Inferior parietal cortex (tissue), 1 donor: ENCODE measurements at regions not wholly inside any gene's neighbourhood (a gene's known extent, or its start where the extent isn't known, plus 50 kb on each side); places are given as distances from the start of the nearest gene placed in this dataset.
"Not testable (repeated sequence)": the region's sequence is repeated elsewhere in the genome, so short reads cannot be mapped to it uniquely, and the experiment has no call there.

Experiments used
- DNase-seq: peaks from one replicate; pipeline ENCODE4 v3.0.0-alpha.2; 2016; ENCODE audit errors: extremely low spot score

- not testable (repeated sequence) for DNase-seq
Observed at GRCh38 chr9:129545876-129546275, 75.0 kb downstream of the C9orf50 start.

- DNase-seq = no peak
Observed at GRCh38 chr9:129544761-129545160, 76.1 kb downstream of the C9orf50 start.

GRCh38 chr9:129542741-129543140, 78.2 kb downstream of the C9orf50 start:
- DNase-seq = no peak

- DNase-seq = no peak
Observed at GRCh38 chr9:129541270-129541669, 79.6 kb downstream of the C9orf50 start.

GRCh38 chr9:129539446-129539845, 81.5 kb downstream of the C9orf50 start:
- DNase-seq = no peak

- DNase-seq = not testable (repeated sequence)
Observed at GRCh38 chr9:129531860-129532402, 89.0 kb downstream of the C9orf50 start.

- DNase-seq = not testable (repeated sequence)
Observed at GRCh38 chr9:129527955-129528354, 92.9 kb downstream of the C9orf50 start.

- no peak for DNase-seq
Observed at GRCh38 chr9:129525656-129526196, 95.2 kb downstream of the C9orf50 start.

- DNase-seq = no peak
Observed at GRCh38 chr9:129524582-129525270, 96.2 kb downstream of the C9orf50 start.

- DNase-seq = no peak
Observed at GRCh38 chr9:129523943-129524581, 96.8 kb downstream of the C9orf50 start.

GRCh38 chr9:129522351-129522750, 98.5 kb downstream of the C9orf50 start:
- no peak for DNase-seq

GRCh38 chr9:129520082-129520481, 100.8 kb downstream of the C9orf50 start:
- no peak for DNase-seq

- DNase-seq = no peak
Observed at GRCh38 chr9:129518074-129518473, 102.8 kb downstream of the C9orf50 start.

GRCh38 chr9:129517006-129517405, 103.9 kb downstream of the C9orf50 start:
- no peak for DNase-seq

GRCh38 chr9:129514891-129515290, 106.0 kb downstream of the C9orf50 start:
- no peak for DNase-seq

GRCh38 chr9:129514497-129514867, 106.4 kb downstream of the C9orf50 start:
- DNase-seq = no peak

GRCh38 chr9:129513856-129514496, 106.9 kb downstream of the C9orf50 start:
- no peak for DNase-seq

- DNase-seq = no peak
Observed at GRCh38 chr9:129513282-129513681, 107.6 kb downstream of the C9orf50 start.

GRCh38 chr9:129511285-129511900, 109.5 kb downstream of the C9orf50 start:
- no peak for DNase-seq

- DNase-seq = no peak
Observed at GRCh38 chr9:129509533-129509928, 111.4 kb downstream of the C9orf50 start.

GRCh38 chr9:129507805-129508204, 113.1 kb downstream of the C9orf50 start:
- DNase-seq = no peak

- no peak for DNase-seq
Observed at GRCh38 chr9:129506892-129507291, 114.0 kb downstream of the C9orf50 start.
